ENCODE measurements at regions not wholly inside any gene's neighbourhood (a gene's known extent, or its start where the extent isn't known, plus 50 kb on each side); places are given as distances from the start of the nearest gene placed in this dataset.

DNA sequence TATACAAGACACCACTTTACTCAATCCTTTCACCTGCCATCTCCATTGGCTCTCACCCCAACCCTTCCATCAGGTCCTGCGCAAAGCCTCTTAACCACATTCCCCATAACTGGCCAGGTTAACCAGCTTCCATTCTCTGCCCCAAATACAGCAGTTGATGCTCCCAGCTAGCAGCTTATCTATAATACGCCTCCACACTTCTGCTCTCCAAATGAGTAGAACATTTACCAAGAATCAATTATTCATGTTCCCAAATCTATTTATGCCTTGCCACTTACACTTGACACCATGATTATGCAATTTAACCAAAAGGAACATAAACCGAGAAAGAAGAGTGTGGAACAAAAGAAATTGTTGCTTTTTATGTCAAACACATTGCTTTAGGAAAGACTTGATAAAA lies 103.7 kb upstream of the TPM1 start:
- Histone ChIP-seq H3K9me3 (ENCODE audit: control insufficient read depth, insufficient read depth, low read length) (no peaks in the 10 kb centered on the region), H3K4me3 (ENCODE audit: low read depth, low read length) (no peak overlapping the region), H3K27ac (ENCODE audit: low read depth, low read length) (no peak overlapping the region), H3K4me1 (ENCODE audit: control insufficient read depth, insufficient read depth, low read length) (peaks cover 16% of the 10 kb centered on the region), H3K27me3 (ENCODE audit: control insufficient read depth, insufficient read depth, low read length) (no peaks in the 10 kb centered on the region), H3K36me3 (ENCODE audit: control insufficient read depth, insufficient read depth, low read length) (no peaks in the 10 kb centered on the region)
- 94% methylated on average over 1 of the region's 3 CpGs for WGBS (ENCODE audit: insufficient coverage)
- no peak for DNase-seq (ENCODE audit: low read depth in 4 of 6, low spot score in 6 of 6)

- DNase-seq (ENCODE audit: low read depth in 4 of 6, low spot score in 6 of 6): no peak
- WGBS (ENCODE audit: insufficient coverage): 41% methylated on average over 2 of the region's 4 CpGs
- no peaks in the 10 kb centered on the region for H3K36me3 ChIP-seq (ENCODE audit: control insufficient read depth, insufficient read depth, low read length)
- no peaks in the 10 kb centered on the region for H3K27me3 ChIP-seq (ENCODE audit: control insufficient read depth, insufficient read depth, low read length)
- H3K4me1 ChIP-seq (ENCODE audit: control insufficient read depth, insufficient read depth, low read length): peaks cover 14% of the 10 kb centered on the region
- peak overlapping the region; percentile 71 for H3K27ac ChIP-seq (ENCODE audit: low read depth, low read length)
- H3K4me3 ChIP-seq (ENCODE audit: low read depth, low read length): no peak overlapping the region
- no peaks in the 10 kb centered on the region for H3K9me3 ChIP-seq (ENCODE audit: control insufficient read depth, insufficient read depth, low read length)
Measured at GRCh38 chr15:62940093-62940754, 102.3 kb upstream of the TPM1 start.

- Histone ChIP-seq H3K4me3 (ENCODE audit: low read depth, low read length) (no peak overlapping the region), H3K27ac (ENCODE audit: low read depth, low read length) (peak overlapping the region; percentile 71), H3K4me1 (ENCODE audit: control insufficient read depth, insufficient read depth, low read length) (peaks cover 14% of the 10 kb centered on the region), H3K27me3 (ENCODE audit: control insufficient read depth, insufficient read depth, low read length) (no peaks in the 10 kb centered on the region), H3K9me3 (ENCODE audit: control insufficient read depth, insufficient read depth, low read length) (no peaks in the 10 kb centered on the region), H3K36me3 (ENCODE audit: control insufficient read depth, insufficient read depth, low read length) (no peaks in the 10 kb centered on the region)
- peak in 4 of 6 donors; percentile 22 to 80 (median 44) for DNase-seq (ENCODE audit: low read depth in 4 of 6, low spot score in 6 of 6)
- 50% methylated on average over 11 of the region's 11 CpGs for WGBS (ENCODE audit: insufficient coverage)
Measured at GRCh38 chr15:62940755-62941361, 101.7 kb upstream of the TPM1 start.

GRCh38 chr15:62941699-62942098 lies 100.8 kb upstream of the TPM1 start:
- Histone ChIP-seq H3K4me1 (ENCODE audit: control insufficient read depth, insufficient read depth, low read length) (peaks cover 14% of the 10 kb centered on the region), H3K27me3 (ENCODE audit: control insufficient read depth, insufficient read depth, low read length) (no peaks in the 10 kb centered on the region), H3K27ac (ENCODE audit: low read depth, low read length) (no peak overlapping the region), H3K36me3 (ENCODE audit: control insufficient read depth, insufficient read depth, low read length) (no peaks in the 10 kb centered on the region), H3K4me3 (ENCODE audit: low read depth, low read length) (no peak overlapping the region), H3K9me3 (ENCODE audit: control insufficient read depth, insufficient read depth, low read length) (no peaks in the 10 kb centered on the region)
- DNase-seq (ENCODE audit: low read depth in 4 of 6, low spot score in 6 of 6): no peak

DNA sequence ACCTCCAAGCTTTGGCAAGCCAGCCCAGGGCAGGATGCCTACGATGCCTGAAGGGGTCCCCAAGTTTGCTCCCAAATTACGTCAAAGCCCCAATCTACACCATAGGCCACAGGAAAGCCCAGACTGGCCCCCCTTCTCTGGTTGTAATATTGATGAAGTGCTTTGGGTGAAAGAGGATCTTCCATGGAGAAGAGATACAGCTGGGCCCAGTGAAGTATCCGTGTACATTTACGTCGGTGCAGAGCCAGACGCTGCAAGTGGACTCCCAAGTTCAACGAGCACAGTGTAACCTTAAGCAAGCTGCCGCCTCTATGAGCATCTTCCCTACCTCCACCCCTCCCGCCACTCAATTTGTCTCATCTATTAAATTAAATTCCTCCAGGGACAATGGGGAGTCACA lies 100.1 kb upstream of the TPM1 start:
- Histone ChIP-seq H3K27ac (ENCODE audit: low read depth, low read length) (no peak overlapping the region), H3K36me3 (ENCODE audit: control insufficient read depth, insufficient read depth, low read length) (no peaks in the 10 kb centered on the region), H3K4me1 (ENCODE audit: control insufficient read depth, insufficient read depth, low read length) (peaks cover 14% of the 10 kb centered on the region), H3K9me3 (ENCODE audit: control insufficient read depth, insufficient read depth, low read length) (no peaks in the 10 kb centered on the region), H3K4me3 (ENCODE audit: low read depth, low read length) (no peak overlapping the region), H3K27me3 (ENCODE audit: control insufficient read depth, insufficient read depth, low read length) (no peaks in the 10 kb centered on the region)
- WGBS (ENCODE audit: insufficient coverage): 92% methylated on average over 6 of the region's 9 CpGs
- no peak for DNase-seq (ENCODE audit: low read depth in 4 of 6, low spot score in 6 of 6)

GRCh38 chr15:62945063-62945462 lies 97.5 kb upstream of the TPM1 start:
- 98% methylated on average over 2 of the region's 2 CpGs for whole genome bisulfite sequencing (ENCODE audit: insufficient coverage)
- H3K27me3 ChIP-seq (ENCODE audit: control insufficient read depth, insufficient read depth, low read length): no peaks in the 10 kb centered on the region
- DNase-seq (ENCODE audit: low read depth in 4 of 6, low spot score in 6 of 6): no peak
- H3K27ac ChIP-seq (ENCODE audit: low read depth, low read length): no peak overlapping the region
- H3K9me3 ChIP-seq (ENCODE audit: control insufficient read depth, insufficient read depth, low read length): no peaks in the 10 kb centered on the region
- no peak overlapping the region for H3K4me3 ChIP-seq (ENCODE audit: low read depth, low read length)
- H3K4me1 ChIP-seq (ENCODE audit: control insufficient read depth, insufficient read depth, low read length): peaks cover 14% of the 10 kb centered on the region
- no peaks in the 10 kb centered on the region for H3K36me3 ChIP-seq (ENCODE audit: control insufficient read depth, insufficient read depth, low read length)

- no peak for DNase-seq (ENCODE audit: low read depth in 4 of 6, low spot score in 6 of 6)
- WGBS (ENCODE audit: insufficient coverage): no CpG with 5 or more reads among the region's 4 CpGs
- H3K27ac ChIP-seq (ENCODE audit: low read depth, low read length): no peak overlapping the region
Measured at GRCh38 chr15:62945760-62946159, 96.8 kb upstream of the TPM1 start.

GRCh38 chr15:62946940-62947339 lies 95.6 kb upstream of the TPM1 start:
- DNase-seq (ENCODE audit: low read depth in 4 of 6, low spot score in 6 of 6): no peak
- Histone ChIP-seq H3K4me3 (ENCODE audit: low read depth, low read length) (no peak overlapping the region), H3K27ac (ENCODE audit: low read depth, low read length) (no peak overlapping the region), H3K4me1 (ENCODE audit: control insufficient read depth, insufficient read depth, low read length) (no peaks in the 10 kb centered on the region), H3K36me3 (ENCODE audit: control insufficient read depth, insufficient read depth, low read length) (no peaks in the 10 kb centered on the region), H3K27me3 (ENCODE audit: control insufficient read depth, insufficient read depth, low read length) (no peaks in the 10 kb centered on the region), H3K9me3 (ENCODE audit: control insufficient read depth, insufficient read depth, low read length) (no peaks in the 10 kb centered on the region)
- 100% methylated on average over 2 of the region's 2 CpGs for WGBS (ENCODE audit: insufficient coverage)

More at GRCh38 chr15:62945760-62946159, 96.8 kb upstream of the TPM1 start:
- peaks cover 7% of the 10 kb centered on the region for H3K4me1 ChIP-seq (ENCODE audit: control insufficient read depth, insufficient read depth, low read length)
- H3K36me3 ChIP-seq (ENCODE audit: control insufficient read depth, insufficient read depth, low read length): no peaks in the 10 kb centered on the region
- H3K27me3 ChIP-seq (ENCODE audit: control insufficient read depth, insufficient read depth, low read length): no peaks in the 10 kb centered on the region
- no peaks in the 10 kb centered on the region for H3K9me3 ChIP-seq (ENCODE audit: control insufficient read depth, insufficient read depth, low read length)
- no peak overlapping the region for H3K4me3 ChIP-seq (ENCODE audit: low read depth, low read length)

DNA sequence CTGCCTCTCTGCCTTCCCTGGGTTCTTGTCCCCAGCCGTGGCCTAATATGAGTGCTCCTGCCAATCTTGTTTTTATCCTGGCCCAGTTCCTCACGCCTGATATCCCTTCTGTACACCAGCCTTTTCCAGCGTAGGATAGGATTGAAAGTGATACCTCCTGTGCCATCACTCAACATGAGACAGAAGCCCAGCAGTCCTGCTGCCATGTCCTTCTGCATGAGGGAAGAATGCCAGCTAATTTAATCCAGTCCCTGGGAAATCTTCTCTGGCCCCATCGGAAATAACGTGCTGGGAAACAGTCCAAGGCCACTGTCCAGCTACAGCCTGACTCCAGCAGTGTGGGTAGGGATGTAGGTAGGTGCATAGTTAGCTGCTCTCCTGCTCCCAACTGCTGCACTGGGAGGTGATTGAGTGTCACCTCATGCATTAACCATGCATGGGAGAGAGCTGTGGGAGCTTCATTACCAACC lies 92.0 kb upstream of the TPM1 start:
- no peak overlapping the region for H3K4me3 ChIP-seq (ENCODE audit: low read depth, low read length)
- no peaks in the 10 kb centered on the region for H3K36me3 ChIP-seq (ENCODE audit: control insufficient read depth, insufficient read depth, low read length)
- peaks cover 4% of the 10 kb centered on the region for H3K4me1 ChIP-seq (ENCODE audit: control insufficient read depth, insufficient read depth, low read length)
- H3K27ac ChIP-seq (ENCODE audit: low read depth, low read length): no peak overlapping the region
- H3K27me3 ChIP-seq (ENCODE audit: control insufficient read depth, insufficient read depth, low read length): peaks cover 7% of the 10 kb centered on the region
- WGBS (ENCODE audit: insufficient coverage): 72% methylated on average over 2 of the region's 5 CpGs
- H3K9me3 ChIP-seq (ENCODE audit: control insufficient read depth, insufficient read depth, low read length): no peaks in the 10 kb centered on the region
- DNase-seq (ENCODE audit: low read depth in 4 of 6, low spot score in 6 of 6): peak in 1 of 6 donors; percentile 36

DNA sequence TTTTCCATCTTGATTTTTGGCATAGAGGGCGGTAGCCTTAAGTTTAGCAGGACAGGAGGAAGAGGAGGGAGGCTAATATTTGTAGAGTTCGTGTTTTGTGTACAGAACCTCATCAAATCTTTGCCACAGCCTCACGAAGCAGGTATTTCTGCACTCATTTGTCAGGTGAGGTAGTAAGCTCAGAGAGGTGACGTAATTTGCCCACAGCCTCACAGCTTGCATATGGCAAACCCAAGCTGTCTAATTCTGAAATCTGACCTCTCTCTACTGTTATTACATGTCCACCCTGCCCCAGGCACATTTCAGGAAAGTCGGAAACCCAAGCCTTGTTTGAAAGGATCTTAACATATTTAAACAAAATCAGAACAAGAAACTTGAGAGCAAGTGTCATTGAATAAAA lies 91.1 kb upstream of the TPM1 start:
- DNase-seq (ENCODE audit: low read depth in 4 of 6, low spot score in 6 of 6): no peak
- no peak overlapping the region for H3K27ac ChIP-seq (ENCODE audit: low read depth, low read length)

More for the DNA sequence above, 91.1 kb upstream of the TPM1 start:
- H3K4me3 ChIP-seq (ENCODE audit: low read depth, low read length): no peak overlapping the region
- WGBS (ENCODE audit: insufficient coverage): 93% methylated on average over 2 of the region's 5 CpGs
- peaks cover 4% of the 10 kb centered on the region for H3K4me1 ChIP-seq (ENCODE audit: control insufficient read depth, insufficient read depth, low read length)
- no peaks in the 10 kb centered on the region for H3K9me3 ChIP-seq (ENCODE audit: control insufficient read depth, insufficient read depth, low read length)
- peaks cover 7% of the 10 kb centered on the region for H3K27me3 ChIP-seq (ENCODE audit: control insufficient read depth, insufficient read depth, low read length)
- no peaks in the 10 kb centered on the region for H3K36me3 ChIP-seq (ENCODE audit: control insufficient read depth, insufficient read depth, low read length)
